ENCODE measurements at regions not wholly inside any gene's neighbourhood (a gene's known extent, or its start where the extent isn't known, plus 50 kb on each side); places are given as distances from the start of the nearest gene placed in this dataset.

DNA sequence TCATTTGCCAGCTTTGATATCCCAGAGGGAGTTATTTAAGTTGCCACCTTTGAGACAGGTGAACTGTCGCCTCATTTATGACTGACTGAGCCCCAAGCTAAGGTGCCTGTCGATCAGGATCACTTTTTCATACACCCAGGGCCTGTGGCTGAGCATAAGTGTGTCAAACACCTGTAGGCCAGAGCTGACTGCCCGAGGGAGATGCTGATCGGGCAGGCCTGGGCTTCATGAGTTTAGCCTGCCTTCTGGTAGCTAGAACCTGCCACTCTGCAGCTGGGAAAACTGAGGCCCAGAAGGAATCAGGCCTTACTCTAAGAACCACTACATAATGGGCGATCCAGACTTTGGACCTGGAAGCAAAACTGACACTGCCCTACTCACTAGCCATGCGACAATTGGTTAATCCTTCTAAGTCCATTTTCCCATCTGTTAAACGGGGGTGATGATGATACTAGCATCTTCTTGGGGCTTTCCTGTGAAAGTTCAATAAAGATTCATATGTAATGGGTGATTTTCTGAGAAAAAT, 188.7 kb upstream of the GLI2 start:
- Histone ChIP-seq H3K79me2 (ENCODE audit: insufficient read depth, low read length) (no peaks in the 10 kb centered on the region), H3K9me3 (ENCODE audit: control insufficient read depth, low read depth, low read length) (no peaks in the 10 kb centered on the region), H3K79me1 (ENCODE audit: insufficient read depth, low read depth, low read length, poor library complexity, severe bottlenecking) (no peaks in the 10 kb centered on the region), H4K8ac (replicated peaks; ENCODE audit: insufficient read length, low read depth, low read length) (no peak overlapping the region), H3K27ac (ENCODE audit: insufficient read length, low read depth, low read length) (no peak overlapping the region), H4K20me1 (ENCODE audit: control insufficient read depth, insufficient read depth, insufficient read length) (no peaks in the 10 kb centered on the region), H3K23me2 (ENCODE audit: insufficient read length, low read depth, low read length, poor library complexity, severe bottlenecking) (no peaks in the 10 kb centered on the region), H2BK15ac (ENCODE audit: low read depth, low read length) (no peak overlapping the region), H3K23ac (ENCODE audit: insufficient read length, low read depth, low read length) (no peak overlapping the region), H3K18ac (ENCODE audit: insufficient read length, low read depth, low read length) (no peak overlapping the region), H4K5ac (ENCODE audit: insufficient read length, low read depth, low read length) (no peak overlapping the region), H2BK120ac (ENCODE audit: low read depth, low read length, poor library complexity, severe bottlenecking) (no peak overlapping the region), H3K56ac (ENCODE audit: insufficient read length, low read depth, low read length) (no peak overlapping the region), H3K27me3 (ENCODE audit: insufficient read depth, low read length) (no peaks in the 10 kb centered on the region; the same call in 1 of the 2 replicates), H2AK5ac (ENCODE audit: insufficient read length, low read length) (no peak overlapping the region), H3K4ac (ENCODE audit: low read depth, low read length) (no peak overlapping the region), H2AFZ (ENCODE audit: low read length) (no peak overlapping the region), H2BK12ac (ENCODE audit: insufficient read length, low read depth, low read length) (no peak overlapping the region), H2BK20ac (ENCODE audit: low read depth, low read length, poor library complexity, severe bottlenecking) (no peak overlapping the region), H4K91ac (ENCODE audit: insufficient read length, low read depth, low read length) (no peak overlapping the region), H3T11ph (ENCODE audit: low read length) (no peak overlapping the region), H2BK5ac (ENCODE audit: insufficient read length, low read length) (no peak overlapping the region), H3K14ac (ENCODE audit: insufficient read depth, low read length) (no peak overlapping the region), H3K9ac (ENCODE audit: extremely low read depth, insufficient read length, low read length) (no peak overlapping the region), H3K4me2 (ENCODE audit: insufficient read depth, insufficient read length, low read length) (no peak overlapping the region), H3K4me1 (ENCODE audit: insufficient read depth, low read length) (no peaks in the 10 kb centered on the region)
- WGBS (ENCODE audit: extremely low coverage, insufficient read length, low lambda C conversion rate): no CpG with 5 or more reads among the region's 7 CpGs
- Mint-ChIP-seq H3K4me3 (no peak overlapping the region), H3K27ac (no peak overlapping the region), H3K9me3 (no peaks in the 10 kb centered on the region), H3K27me3 (ENCODE audit: low read depth) (peaks cover 91% of the 10 kb centered on the region), H3K4me1 (peaks cover 12 to 24% of the 10 kb centered on the region in 2 experiments), H3K36me3 (ENCODE audit: insufficient read depth in 1 of 3, low read depth in 3 of 3) (no peaks in the 10 kb centered on the region)
- DNase-seq: no peak
- TF ChIP-seq, protein P1, sequence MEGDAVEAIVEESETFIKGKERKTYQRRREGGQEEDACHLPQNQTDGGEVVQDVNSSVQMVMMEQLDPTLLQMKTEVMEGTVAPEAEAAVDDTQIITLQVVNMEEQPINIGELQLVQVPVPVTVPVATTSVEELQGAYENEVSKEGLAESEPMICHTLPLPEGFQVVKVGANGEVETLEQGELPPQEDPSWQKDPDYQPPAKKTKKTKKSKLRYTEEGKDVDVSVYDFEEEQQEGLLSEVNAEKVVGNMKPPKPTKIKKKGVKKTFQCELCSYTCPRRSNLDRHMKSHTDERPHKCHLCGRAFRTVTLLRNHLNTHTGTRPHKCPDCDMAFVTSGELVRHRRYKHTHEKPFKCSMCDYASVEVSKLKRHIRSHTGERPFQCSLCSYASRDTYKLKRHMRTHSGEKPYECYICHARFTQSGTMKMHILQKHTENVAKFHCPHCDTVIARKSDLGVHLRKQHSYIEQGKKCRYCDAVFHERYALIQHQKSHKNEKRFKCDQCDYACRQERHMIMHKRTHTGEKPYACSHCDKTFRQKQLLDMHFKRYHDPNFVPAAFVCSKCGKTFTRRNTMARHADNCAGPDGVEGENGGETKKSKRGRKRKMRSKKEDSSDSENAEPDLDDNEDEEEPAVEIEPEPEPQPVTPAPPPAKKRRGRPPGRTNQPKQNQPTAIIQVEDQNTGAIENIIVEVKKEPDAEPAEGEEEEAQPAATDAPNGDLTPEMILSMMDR (conservative IDR thresholded peaks at IDR 0.05): no peak

All from H9 (cell line).